Stomach (tissue), 8 donors: ENCODE measurements at regions not wholly inside any gene's neighbourhood (a gene's known extent, or its start where the extent isn't known, plus 50 kb on each side); places are given as distances from the start of the nearest gene placed in this dataset.
A peak's percentile ranks its signal among the peaks of the same experiment; 100 is the strongest.
"Not testable (repeated sequence)": the region's sequence is repeated elsewhere in the genome, so short reads cannot be mapped to it uniquely, and the experiment has no call there.

ENCODE experiments used
- DNase-seq, 2 donors: peaks; one replicate each; pipeline versions ENCODE4 v3.0.0 to v3.0.0-alpha.2; 2013 to 2019
- H3K27ac ChIP-seq, 5 donors: fragments of 200-600 bp in 4 of 5; sonication (generic) in 4 of 5; one replicate each; pipeline ENCODE4 v1.5.1; 2013 to 2019; ENCODE audit warnings: mild to moderate bottlenecking in 1 of 5, moderate library complexity in 1 of 5
- H3K27me3 ChIP-seq, 3 donors: fragments of 200-600 bp; sonication (generic); one replicate each; pipeline ENCODE4 v1.5.1; 2017 to 2019; ENCODE audit warnings: mixed run types in 1 of 3
- H3K36me3 ChIP-seq, 4 donors: fragments of 200-600 bp; sonication (generic); 1 replicate in 3 of 4; 2 replicates in 1 of 4; pipeline ENCODE4 v1.5.1; 2016 to 2019
- H3K4me1 ChIP-seq, 4 donors: fragments of 200-600 bp; sonication (generic); one replicate each; pipeline ENCODE4 v1.5.1; 2016 to 2019
- H3K4me3 ChIP-seq, 4 donors: fragments of 200-600 bp; sonication (generic) in 3 of 4; one replicate each; pipeline ENCODE4 v1.5.1; 2016 to 2019; ENCODE audit warnings: mild to moderate bottlenecking in 1 of 4
- H3K9me3 ChIP-seq, 4 donors: fragments of 200-600 bp; sonication (generic); one replicate each; pipeline ENCODE4 v1.5.1; 2016 to 2019
- CTCF ChIP-seq, 7 experiments: fragments of 450-650 bp in 4 of 7; fragments of 200-600 bp in 3 of 7; sonication (generic) in 3 of 7; IDR thresholded peaks; one replicate each; pipeline ENCODE4 v1.5.1; 2016 to 2019; ENCODE audit warnings: antibody characterized with exemption in 7 of 7, control low read depth in 2 of 7, mild to moderate bottlenecking in 1 of 7
- EP300 ChIP-seq: sonication (generic); formaldehyde crosslinking; IDR thresholded peaks from one replicate; pipeline ENCODE4 v1.6.1; 2017; ENCODE audit warnings: antibody characterized with exemption
- POLR2A ChIP-seq, 4 donors: fragments of 450-650 bp; IDR thresholded peaks; one replicate each; pipeline ENCODE4 v1.6.1; 2016; ENCODE audit warnings: antibody characterized with exemption in 4 of 4, control low read depth in 2 of 4, mild to moderate bottlenecking in 1 of 4, moderate library complexity in 1 of 4
- POLR2AphosphoS5 ChIP-seq, 3 donors: sonication (generic); formaldehyde crosslinking; IDR thresholded peaks; one replicate each; pipeline ENCODE4 v1.6.1; 2016; ENCODE audit warnings: antibody characterized with exemption in 3 of 3
- WGBS, 5 donors: extraction: QIAGEN DNeasy Blood & Tissue Kit in 3 of 5; methylation state at CpG; one replicate each; pipeline versions ENCODE4 v1.1.5 to v1.1.7; 2013 to 2018; 5-methylcytosine and 5-hydroxymethylcytosine counted together
- intact Hi-C: fragments of 100-400 bp; cut with DNase I; formaldehyde crosslinking; loops from one replicate; pipeline ENCODE4 v1.15.1; 2023; ENCODE audit warnings: low total_unique reads
- donor health status: healthy with polysubstance abuse.
- donor health status: Bipolar disorder and iron deficiency.
- donor health status: healthy.

GRCh38 chrX:1026263-1027015 lies 186.0 kb downstream of the CRLF2 start:
- no peak for TF ChIP-seq EP300
- no peak for TF ChIP-seq POLR2AphosphoS5 (IDR thresholded peaks at IDR 0.05)
- no peak for TF ChIP-seq POLR2A (IDR thresholded peaks at IDR 0.05)
- TF ChIP-seq CTCF (IDR thresholded peaks at IDR 0.05) = no peak
- no peaks in the 10 kb centered on the region for H3K27me3 ChIP-seq
- 52 to 66% (median 62%) methylated on average over 13 of the region's 13 CpGs for WGBS, 5 donors
- peaks cover 6 to 53% (median 10%) of the 10 kb centered on the region in 4 donors for H3K9me3 ChIP-seq
- intact Hi-C loops = no loop called here
- H3K36me3 ChIP-seq = no peaks in the 10 kb centered on the region
- no peaks in the 10 kb centered on the region for H3K4me1 ChIP-seq
- H3K27ac ChIP-seq = no peak overlapping the region
- peak in 1 of 2 donors; percentile 26 for DNase-seq
- H3K4me3 ChIP-seq = no peak overlapping the region

GRCh38 chrX:1025413-1025812 lies 187.0 kb downstream of the CRLF2 start:
- 76 to 86% (median 84%) methylated on average over 11 of the region's 11 CpGs for WGBS, 5 donors
- Histone ChIP-seq H3K27ac (no peak overlapping the region), H3K9me3 (peaks cover 17 to 59% (median 18%) of the 10 kb centered on the region in 4 donors), H3K4me3 (no peak overlapping the region), H3K27me3 (no peaks in the 10 kb centered on the region), H3K4me1 (no peaks in the 10 kb centered on the region), H3K36me3 (no peaks in the 10 kb centered on the region)
- no peak for DNase-seq
- TF ChIP-seq EP300 (no peak), CTCF (IDR thresholded peaks at IDR 0.05) (no peak), POLR2AphosphoS5 (IDR thresholded peaks at IDR 0.05) (no peak), POLR2A (IDR thresholded peaks at IDR 0.05) (no peak)
- intact Hi-C loops = no loop called here

GRCh38 chrX:1023676-1024075 lies 188.8 kb downstream of the CRLF2 start:
- Histone ChIP-seq H3K4me1 (no peaks in the 10 kb centered on the region), H3K9me3 (peaks cover 19 to 67% (median 23%) of the 10 kb centered on the region in 4 donors), H3K4me3 (no peak overlapping the region), H3K27ac (no peak overlapping the region), H3K27me3 (no peaks in the 10 kb centered on the region), H3K36me3 (no peaks in the 10 kb centered on the region)
- WGBS, 5 donors = 68 to 80% (median 79%) methylated on average over 12 of the region's 12 CpGs
- TF ChIP-seq CTCF (IDR thresholded peaks at IDR 0.05) (no peak), POLR2AphosphoS5 (IDR thresholded peaks at IDR 0.05) (no peak), POLR2A (IDR thresholded peaks at IDR 0.05) (no peak), EP300 (no peak)
- DNase-seq = no peak
- intact Hi-C loops = no loop called here

- intact Hi-C loops, H3K4me3 ChIP-seq, DNase-seq, H3K4me1 ChIP-seq, H3K27ac ChIP-seq, H3K36me3 ChIP-seq, H3K27me3 ChIP-seq: not testable (repeated sequence)
- H3K9me3 ChIP-seq = peaks cover 20 to 76% (median 28%) of the 10 kb centered on the region in 4 donors
- 94 to 96% (median 96%) methylated on average over 9 of the region's 9 CpGs for WGBS, 5 donors
Observed at GRCh38 chrX:1021314-1021993, 191.0 kb downstream of the CRLF2 start.
